Hematopoietic multipotent progenitor cell treated with erythropoietin and hydrocortisone succinate and interleukin-3 and kit ligand, for 6 days (in vitro differentiated cells): ENCODE measurements at regions not wholly inside any gene's neighbourhood (a gene's known extent, or its start where the extent isn't known, plus 50 kb on each side); places are given as distances from the start of the nearest gene placed in this dataset.

Experiments used
- DNase-seq: peaks from one replicate; pipeline ENCODE4 v3.0.0-alpha.2; 2015

DNA sequence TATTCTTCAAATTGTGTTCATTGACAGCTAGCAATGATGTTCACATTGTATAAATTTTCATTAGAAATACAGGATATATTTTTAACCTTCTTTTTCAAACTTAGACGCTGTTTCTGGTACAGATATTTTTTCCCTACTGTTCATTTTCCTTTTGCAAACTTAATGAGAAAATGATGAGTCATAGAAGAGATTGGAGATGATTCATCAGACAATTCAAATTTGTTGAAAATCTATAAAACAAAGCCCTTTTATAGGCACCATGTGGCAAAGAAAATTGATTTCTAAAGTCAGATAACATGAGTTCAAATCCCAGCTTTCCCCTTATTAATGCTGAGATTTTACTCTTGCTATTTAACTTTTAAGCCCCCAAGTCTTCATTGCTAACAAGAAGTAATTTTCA lies 728.8 kb upstream of the DDX18 start:
- DNase-seq: no peak

DNA sequence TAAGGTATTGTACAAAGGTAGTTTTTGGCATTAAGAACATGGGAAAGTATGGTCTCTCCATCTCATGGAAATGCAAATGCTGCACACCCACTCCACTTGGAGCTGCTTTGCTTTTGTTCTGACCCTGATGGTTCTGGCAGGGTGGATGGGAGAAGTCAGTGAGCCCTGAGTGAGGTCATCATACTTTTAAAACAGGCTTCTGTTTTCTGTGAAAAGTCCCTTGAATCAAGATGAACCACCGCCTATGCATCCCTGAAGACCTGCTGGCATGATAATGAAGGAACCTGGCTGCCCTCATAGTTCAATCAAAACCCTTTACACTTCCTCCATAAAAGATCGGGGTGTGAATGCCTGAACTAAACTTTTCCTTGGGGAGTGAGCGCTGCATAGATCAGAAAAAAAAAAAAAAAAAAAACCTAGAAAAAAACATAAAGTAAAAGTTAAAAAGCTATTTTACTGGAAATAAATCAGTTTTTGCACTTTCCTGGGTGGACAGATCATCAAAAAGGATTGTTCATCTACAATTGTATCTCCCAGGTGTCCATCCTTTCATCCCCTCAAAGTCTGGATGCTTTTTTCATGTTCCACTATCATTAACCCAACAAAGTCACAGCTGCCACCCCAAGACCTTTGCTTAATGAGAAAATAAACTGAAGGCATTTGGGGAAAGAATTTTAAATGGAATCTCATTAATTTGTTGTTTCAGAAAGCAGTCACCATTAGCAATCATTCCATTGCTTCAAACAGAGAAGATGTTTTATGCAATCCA lies 728.1 kb upstream of the DDX18 start:
- no peak for DNase-seq

DNA sequence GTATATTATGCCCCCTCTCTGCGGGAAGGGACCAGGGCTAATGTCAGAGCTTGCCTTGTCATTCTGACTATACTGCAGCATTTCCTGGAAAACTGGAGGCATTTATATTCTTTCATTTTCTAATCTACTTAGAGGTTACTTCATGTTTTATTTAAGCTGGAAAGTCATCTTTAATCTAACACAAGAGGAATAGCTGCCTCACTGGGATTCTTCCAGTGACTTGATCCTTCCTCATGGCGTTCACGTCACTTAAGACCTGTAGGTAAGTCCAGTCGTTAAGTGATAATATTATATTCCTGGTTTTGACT lies 727.6 kb upstream of the DDX18 start:
- no peak for DNase-seq

DNA sequence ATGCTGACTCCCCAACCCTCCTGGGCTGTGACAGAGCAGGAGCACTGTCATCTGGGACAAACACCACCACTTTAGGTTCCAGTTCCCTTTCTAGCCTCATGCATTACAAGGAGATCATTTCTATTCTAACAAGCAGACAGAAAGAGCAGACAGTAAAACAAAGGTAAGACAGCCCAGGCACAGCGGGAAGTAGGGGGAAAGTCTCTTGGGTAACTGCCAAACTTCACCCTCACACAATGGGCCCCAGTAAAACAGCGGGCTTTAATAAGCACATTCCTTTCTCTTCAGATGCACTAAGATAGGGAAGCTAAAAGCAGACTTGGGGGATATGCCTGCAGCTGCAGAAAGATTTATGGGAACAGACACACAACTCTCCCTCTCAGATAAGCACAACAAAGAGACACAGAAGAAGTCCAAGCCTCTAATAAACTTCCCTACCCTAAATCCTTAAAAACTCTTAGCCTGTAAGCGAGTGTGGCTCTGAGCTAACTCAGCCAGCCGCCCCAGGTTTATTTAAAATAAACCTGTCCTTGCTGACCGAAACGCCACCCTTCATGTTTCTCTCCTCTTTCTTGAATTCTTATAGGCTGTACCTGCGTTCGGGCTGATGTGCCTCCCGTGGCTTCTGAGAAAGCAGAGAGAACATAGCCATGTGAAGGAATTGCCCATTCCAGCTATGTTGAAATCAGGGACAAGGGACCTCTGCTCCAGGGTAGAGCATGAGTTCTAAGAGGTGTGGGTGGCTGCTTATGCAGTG lies 726.8 kb upstream of the DDX18 start:
- no peak for DNase-seq

DNA sequence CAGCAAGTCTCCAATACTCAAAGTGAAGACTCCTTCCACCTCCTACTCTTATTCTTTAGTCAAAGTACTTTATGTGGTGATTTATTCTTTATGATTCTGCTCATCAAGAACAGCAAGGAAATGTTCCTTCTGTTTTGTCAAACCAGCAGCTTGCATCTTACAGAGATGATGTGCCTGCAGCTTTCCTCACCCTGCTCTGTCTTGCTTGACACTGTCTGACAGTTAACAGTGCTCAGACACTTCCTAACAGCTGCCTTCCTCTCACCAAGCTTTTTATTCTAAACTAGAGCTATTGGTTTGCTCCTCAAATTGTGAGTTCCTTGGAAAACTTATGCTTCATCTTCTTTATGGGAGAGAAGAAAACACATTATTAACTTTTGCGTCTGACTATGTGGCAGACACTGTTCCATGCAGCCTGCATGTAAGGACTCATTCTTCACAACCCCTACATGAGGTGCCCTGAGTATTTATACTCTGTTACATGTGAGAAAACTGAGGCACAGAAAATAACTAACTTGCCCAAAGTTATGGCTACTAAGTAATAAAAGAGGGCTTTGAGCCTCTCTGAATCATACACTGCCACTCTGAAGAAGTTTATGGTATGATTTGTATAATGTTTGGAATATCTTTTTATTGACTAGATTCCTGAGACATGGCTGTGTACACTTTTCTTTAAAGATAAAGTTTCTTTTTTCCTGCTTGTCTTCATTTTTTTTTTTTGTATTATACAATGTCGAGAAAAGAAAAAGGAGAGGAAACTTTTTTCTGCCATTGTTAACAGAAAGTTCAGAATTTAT lies 723.3 kb upstream of the DDX18 start:
- DNase-seq: no peak

DNA sequence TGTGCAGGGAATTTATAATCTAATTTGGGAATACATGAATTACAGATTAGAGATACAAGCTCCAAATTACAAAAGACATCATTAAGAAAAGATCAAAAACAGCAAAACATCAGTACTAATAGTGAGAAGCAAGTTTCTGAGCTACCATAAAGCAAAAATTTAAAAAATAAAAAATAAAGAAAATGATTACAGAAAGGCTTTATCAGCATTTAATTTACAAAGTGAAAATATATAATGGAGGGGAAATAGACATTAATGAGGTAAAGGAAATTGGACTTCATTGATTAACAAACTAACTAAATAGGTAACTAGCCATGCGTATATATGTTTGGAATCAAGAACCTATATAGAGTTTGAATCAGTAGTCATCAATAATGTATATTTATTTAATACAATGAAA lies 712.9 kb upstream of the DDX18 start:
- DNase-seq: no peak

DNA sequence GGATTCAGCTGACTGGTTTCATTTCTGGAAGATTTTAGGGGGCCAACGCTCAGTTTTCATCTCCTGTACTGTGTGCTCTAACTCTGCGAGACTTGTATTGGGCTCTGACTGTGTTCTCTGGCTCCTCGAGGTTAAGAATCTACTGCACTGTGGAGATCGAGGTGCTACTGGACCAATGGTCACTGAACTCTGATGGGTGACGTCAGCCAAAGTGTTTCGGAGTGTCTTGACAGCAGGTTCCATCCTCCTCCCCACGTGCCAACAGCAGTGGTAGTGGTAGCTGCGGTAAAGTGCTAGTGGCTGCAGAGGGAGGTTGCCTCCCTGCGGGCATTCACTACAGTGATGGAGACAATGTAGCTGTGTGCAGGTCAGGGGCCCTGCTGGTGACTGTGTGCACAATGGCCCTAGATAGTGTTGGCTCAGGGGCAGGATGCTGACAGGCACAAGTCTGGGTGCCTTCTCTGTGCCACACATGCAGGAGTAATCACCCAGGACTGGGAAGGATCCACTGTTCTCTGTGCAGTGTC lies 705.7 kb upstream of the DDX18 start:
- no peak for DNase-seq

DNA sequence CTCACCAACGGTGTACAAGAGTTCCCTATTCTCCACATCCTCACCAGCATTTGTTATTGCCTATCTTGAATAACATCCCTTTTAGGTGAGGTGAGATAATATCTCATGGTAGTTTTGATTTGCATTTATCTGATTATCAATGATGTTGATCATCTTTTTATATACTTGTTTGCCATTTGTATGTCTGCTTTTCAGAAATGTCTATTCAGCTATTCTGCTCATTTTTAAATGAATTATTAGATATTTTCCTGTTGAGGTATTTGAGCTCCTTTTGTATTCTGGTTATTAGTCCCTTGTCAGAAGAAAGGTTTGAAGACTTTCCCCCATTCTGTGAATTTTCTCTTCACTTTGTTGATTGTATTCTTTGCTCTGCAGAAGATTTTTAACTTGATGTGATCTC lies 695.5 kb upstream of the DDX18 start:
- DNase-seq: no peak

DNA sequence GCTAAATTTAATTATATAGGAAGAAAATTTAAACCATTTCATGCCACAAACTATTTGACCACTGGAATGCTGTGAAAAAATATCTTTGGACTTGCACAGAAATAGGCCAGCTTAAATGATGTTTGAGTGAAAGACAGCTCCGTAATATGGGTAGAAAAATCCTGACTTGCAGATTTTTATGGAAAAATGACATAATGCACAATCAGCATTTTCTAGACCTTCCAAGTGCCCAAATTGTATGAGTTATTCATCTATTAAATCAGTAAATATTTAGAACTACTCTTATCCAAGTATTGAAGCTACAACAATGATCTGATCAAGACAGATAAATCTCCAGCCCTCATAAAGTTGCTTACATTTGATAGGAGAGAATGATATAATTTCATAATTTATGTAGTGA lies 691.1 kb upstream of the DDX18 start:
- DNase-seq: no peak

DNA sequence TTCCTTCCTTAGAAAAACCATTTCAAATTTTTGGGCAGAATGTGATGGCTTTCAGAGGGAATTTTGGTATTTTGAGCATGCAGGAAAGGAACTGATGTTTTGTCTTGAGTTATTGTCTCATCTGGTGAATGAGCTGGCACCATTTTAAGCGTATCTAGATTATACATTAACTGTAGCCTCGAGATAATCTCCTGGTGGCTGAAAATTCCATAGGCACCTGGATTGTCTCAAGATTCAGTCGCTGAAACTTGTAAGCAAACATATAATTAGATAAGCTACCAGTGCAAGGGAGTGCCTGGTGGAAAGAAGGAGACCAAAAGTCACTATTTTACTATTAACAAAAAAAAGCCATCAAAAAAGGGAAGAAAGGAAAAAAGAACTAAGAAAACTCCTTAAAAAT lies 687.8 kb upstream of the DDX18 start:
- no peak for DNase-seq

DNA sequence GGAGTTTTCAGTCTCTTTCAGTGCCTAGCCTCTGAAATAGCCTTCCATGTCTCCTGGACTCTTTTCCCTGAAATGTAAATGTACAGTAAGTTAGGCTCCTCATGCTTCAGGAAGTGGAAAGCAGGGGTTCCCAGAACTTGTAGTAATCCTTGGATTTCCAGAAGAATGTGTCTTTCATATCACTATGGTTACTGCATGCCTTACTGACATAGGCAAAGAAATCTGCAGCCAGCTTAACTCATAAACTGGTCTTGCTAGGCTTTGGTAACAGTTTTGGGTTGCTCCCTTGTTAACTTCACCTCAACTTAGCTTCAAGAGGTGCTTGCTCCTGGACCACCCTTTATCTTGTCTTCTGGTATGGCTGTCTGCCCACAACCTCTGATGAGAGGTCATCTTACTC lies 686.8 kb upstream of the DDX18 start:
- DNase-seq: no peak

DNA sequence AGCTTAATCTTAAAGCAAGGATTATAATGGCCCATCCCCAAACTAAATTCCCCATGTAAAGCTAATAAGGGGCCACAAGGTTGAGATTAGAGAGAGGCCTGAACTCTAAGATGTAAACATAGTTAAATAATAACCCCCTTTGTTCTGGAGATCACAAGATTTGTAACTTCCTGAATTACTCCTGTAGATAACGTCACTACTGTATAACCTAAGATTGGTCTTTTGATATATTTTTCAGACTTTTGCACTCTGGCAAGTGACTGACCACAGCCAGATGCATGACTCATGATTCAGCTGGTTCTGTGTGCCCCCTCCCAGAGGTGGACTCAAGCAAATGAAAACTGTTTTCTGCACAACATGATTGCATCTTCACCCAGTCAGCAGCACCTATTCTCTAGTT lies 686.0 kb upstream of the DDX18 start:
- DNase-seq: peak; percentile 4

DNA sequence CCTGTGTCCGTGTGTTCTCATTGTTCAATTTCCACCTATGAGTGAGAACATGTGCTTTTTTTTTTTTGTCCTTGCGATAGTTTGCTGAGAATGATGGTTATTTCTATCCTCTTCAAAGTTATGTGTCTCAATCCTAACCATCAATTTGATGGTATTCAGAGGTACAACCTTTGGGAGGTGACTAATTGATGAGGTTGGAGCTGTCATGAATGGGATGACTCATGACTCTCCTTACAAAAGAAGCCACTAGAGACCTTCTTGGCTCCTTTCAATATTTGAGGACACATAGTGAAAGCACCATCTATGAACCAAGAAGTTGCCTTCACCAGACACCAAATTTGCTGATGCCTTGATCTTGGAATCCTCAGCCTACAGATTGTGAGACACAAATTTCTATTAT lies 677.1 kb upstream of the DDX18 start:
- DNase-seq: no peak

DNA sequence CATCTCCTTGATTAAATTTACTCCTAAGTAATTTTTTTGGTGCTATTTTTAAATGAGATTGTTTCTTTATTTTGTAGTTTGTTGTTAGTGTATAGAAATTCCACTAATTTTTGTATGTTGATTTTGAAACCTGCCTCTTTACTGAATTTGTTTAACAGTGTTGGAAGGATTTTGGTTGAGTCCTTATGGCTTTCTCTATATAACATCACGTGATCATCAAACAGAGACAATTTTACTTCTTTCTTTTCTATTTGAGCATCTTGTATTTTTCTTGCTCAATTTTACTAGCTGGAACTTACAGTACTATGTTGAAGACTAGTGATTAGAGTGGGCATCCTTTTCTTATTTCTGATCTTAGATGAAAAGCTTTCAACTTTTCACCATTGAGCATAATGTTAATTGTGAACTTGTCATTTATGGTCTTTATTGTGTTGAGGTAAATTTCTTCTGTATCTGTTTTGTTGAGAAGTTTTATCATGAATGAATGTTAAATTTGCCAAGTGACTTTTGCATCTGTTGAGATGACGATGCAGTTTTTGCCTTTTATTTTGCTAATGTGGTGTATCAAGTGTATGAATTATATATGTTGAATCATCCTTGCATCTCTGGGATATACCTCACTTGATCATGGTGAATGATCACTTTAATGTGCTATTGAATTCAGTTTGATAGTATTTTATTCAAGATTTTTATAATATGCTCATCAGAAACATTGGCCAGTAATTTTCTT lies 645.3 kb upstream of the DDX18 start:
- no peak for DNase-seq

DNA sequence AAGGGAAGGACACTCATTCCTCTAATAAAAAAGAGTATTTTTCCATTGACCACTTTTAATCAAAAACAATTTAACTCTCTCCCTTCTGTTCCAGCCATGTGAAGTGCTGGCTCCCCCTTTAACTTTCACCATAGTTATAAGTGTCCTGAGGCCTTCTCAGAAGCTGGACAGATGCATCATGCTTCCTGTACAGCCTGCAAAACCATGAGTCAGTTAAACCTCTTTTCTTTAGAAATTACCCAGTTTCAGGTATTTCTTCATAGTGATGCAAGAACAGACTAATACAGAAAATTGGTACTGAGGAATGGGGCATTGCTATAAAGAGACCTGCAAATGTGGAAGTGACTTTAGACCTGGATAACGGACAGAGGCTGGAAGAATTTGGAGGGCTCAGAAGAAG lies 643.6 kb upstream of the DDX18 start:
- no peak for DNase-seq

DNA sequence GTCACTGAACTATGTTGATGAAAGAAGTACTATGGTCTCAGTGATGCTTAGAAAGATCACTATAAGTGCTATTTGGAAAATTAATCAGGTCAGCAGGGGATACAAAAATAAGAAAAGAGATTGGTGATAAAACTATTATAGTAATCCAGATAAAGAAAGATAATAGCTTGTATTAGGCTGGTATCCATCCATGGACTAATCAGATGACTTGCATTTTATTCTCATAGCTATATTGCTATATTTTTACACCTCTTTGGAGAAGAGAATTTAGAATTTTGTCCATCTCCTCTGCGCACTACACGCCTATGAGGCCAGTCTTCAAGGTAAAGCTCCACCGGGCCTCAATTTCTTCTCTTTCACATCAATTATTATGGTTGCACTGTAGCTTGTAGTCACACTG lies 635.1 kb upstream of the DDX18 start:
- no peak for DNase-seq

DNA sequence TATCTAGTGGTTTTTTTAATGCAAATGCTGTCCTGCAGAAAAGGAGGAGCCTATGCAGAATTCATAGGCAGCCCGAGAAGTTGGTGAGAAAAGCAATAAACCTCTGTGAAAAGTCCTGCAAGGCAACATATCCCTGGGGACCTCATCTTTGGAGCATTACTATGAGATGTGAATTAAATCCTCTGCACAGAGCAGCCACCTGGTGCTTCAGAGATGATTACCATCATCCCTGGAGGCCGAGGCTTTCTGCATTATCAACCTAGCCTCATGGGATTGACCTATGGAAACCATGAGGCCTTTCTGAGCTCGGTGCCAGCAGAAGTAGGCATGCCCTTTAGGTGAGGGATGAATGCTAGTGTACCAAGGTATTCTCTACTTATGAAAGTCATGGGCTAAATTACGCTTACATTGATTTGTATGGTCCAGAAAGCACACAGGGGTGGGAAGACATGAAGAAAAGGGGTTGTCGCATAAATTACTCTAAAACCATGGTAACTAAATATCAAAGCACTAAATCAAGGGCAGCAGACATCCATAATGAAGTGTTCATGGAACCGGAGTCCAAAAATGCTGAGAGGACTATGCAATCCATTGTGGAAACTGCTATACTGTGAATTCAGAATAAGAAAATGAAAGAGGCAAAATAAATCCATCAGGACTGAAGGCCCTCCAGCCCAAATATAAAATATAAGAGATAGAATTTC lies 623.5 kb upstream of the DDX18 start:
- no peak for DNase-seq

DNA sequence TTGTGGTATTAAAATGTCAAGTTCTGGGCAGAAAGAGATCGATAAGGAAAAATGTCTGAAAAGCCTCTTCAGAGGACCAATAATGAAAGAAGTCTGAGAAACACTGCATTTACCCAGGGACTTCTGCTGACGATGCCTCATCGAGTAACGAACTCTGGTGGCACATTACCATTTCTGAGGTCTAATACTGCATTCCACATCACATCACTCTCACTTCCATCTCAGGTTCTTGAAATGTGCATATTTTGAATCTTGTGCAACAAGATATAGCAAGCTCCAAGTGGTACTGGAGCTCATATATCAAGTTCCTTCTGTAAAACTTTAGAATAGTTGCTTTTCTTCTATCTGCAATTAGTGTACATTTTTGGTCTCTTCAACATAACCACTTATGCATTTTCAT lies 619.1 kb upstream of the DDX18 start:
- no peak for DNase-seq

DNA sequence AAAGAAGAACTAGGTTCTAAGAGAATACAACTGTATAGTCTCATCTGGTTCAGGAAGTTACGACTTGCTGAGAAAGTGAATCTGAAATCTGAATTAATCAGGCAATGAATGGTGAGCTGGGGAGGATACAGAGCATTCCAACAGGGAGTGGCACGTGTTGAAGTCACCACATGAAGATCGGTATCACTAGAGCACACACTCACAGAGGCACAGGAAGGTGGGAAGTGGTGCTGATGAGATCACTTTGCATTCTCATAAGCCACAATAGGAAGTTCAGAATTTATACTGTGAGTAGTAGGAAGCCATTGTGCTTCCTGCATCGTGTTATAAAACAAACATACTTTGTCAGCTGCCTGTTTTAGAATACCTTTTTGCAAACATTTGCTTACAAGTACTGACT lies 615.0 kb upstream of the DDX18 start:
- no peak for DNase-seq

DNA sequence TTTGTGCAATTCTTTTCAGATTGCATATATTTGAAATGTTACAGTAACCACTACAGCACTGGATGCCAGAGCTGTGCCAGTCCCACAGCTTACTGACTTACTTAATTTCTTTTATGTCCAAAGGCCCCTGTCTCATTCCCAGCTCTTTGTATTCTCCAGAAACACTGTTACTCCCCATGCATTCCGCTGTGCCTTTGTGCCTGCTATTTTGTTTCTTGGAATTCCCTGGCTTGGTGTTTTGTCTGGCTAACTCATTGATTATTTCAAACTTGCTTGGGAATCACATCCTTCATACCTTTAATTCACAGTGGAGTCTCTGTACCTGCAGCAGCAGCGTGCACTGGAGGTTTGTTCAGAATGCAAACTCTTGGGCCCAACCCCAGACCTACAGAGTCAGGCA lies 601.9 kb upstream of the DDX18 start:
- DNase-seq: no peak

DNA sequence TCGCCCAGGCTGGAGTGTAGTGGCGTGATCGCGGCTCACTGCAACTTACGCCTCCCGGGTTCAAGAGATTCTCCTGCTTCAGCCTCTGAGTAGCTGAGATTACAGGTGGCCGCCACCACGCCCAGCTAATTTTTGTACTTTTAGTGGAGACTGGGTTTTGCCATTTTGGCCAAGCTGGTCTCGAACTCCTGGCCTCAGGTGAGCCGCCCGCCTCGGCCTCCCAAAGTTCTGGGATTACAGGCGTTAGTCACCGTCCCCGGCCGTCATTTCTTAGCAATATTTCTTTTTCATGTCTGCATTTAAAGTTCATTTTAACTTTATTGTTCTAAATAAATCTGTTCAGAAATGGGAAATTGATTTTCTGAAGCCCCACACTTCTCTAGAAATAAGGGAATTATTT lies 597.3 kb upstream of the DDX18 start:
- no peak for DNase-seq

DNA sequence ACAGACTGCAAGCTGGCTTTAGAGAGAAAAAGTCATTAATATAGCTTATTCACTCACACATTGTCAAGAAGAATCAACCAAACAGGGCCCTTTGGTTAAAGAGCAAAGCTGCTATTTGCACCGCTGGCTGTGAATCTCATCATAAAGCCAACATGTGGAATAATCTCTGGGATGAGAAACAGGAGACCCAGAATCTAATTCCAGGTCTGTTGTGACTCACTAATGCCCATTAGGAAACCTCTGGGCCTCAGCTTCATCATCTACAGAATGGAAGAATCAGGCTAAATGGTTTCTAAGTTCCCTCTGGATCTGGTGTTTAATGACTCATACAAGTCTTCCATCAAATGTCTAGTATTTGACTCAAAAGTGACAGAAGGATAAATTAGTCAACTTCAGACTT lies 591.7 kb upstream of the DDX18 start:
- DNase-seq: no peak

DNA sequence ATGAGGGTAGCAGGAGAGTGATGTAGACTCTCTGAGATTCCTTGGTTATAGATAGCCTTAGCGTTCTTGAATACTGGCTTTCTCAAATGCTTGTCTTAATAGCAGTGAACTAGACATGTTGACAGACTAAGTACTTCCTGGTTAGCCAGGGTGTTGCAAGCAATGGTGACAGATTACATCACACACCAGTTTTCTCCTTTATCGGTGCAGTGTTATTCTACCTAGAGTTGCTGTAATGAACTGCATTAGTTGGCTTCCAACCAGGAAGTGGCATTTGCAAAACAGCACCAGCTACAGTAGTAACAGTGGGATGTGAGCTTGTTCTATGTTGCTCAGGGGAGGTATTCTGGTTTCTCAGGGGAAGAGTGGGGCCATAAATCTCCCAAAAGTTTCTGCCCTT lies 582.2 kb upstream of the DDX18 start:
- DNase-seq: peak; percentile 2
